Suprapubic skin (tissue), 4 donors: ENCODE measurements at regions not wholly inside any gene's neighbourhood (a gene's known extent, or its start where the extent isn't known, plus 50 kb on each side); places are given as distances from the start of the nearest gene placed in this dataset.

Source experiments
- EP300 ChIP-seq: sonication (generic); formaldehyde crosslinking; IDR thresholded peaks from one replicate; pipeline ENCODE4 v1.6.1; 2017; ENCODE audit warnings: antibody characterized with exemption
- POLR2A ChIP-seq, 2 donors: fragments of 450-650 bp; IDR thresholded peaks; one replicate each; pipeline ENCODE4 v1.6.1; 2017; ENCODE audit warnings: antibody characterized with exemption in 2 of 2, mild to moderate bottlenecking in 2 of 2, moderate library complexity in 2 of 2
- POLR2AphosphoS5 ChIP-seq, 3 donors: sonication (generic); formaldehyde crosslinking; IDR thresholded peaks; one replicate each; pipeline ENCODE4 v1.6.1; 2017; ENCODE audit warnings: antibody characterized with exemption in 3 of 3
- TF ChIP-seq, protein P1 (sequence below), 2 donors: fragments of 200-600 bp in 1 of 2; fragments of 450-650 bp in 1 of 2; sonication (generic) in 1 of 2; IDR thresholded peaks; one replicate each; pipeline ENCODE4 v1.5.1; 2016 to 2019; ENCODE audit warnings: antibody characterized with exemption in 2 of 2, mild to moderate bottlenecking in 1 of 2, moderate library complexity in 1 of 2

- TF ChIP-seq, protein P1, sequence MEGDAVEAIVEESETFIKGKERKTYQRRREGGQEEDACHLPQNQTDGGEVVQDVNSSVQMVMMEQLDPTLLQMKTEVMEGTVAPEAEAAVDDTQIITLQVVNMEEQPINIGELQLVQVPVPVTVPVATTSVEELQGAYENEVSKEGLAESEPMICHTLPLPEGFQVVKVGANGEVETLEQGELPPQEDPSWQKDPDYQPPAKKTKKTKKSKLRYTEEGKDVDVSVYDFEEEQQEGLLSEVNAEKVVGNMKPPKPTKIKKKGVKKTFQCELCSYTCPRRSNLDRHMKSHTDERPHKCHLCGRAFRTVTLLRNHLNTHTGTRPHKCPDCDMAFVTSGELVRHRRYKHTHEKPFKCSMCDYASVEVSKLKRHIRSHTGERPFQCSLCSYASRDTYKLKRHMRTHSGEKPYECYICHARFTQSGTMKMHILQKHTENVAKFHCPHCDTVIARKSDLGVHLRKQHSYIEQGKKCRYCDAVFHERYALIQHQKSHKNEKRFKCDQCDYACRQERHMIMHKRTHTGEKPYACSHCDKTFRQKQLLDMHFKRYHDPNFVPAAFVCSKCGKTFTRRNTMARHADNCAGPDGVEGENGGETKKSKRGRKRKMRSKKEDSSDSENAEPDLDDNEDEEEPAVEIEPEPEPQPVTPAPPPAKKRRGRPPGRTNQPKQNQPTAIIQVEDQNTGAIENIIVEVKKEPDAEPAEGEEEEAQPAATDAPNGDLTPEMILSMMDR (IDR thresholded peaks at IDR 0.05): no peak
- TF ChIP-seq POLR2A (IDR thresholded peaks at IDR 0.05) (no peak), EP300 (no peak), POLR2AphosphoS5 (IDR thresholded peaks at IDR 0.05) (no peak)
Observed at GRCh38 chr7:18125476-18125875, 97.8 kb upstream of the PRPS1L1 start.
